GM19023 (cell line): ENCODE measurements at regions not wholly inside any gene's neighbourhood (a gene's known extent, or its start where the extent isn't known, plus 50 kb on each side); places are given as distances from the start of the nearest gene placed in this dataset.
"Not testable (repeated sequence)": the region's sequence is repeated elsewhere in the genome, so short reads cannot be mapped to it uniquely, and the experiment has no call there.

Experiments
- ATAC-seq: cut with Tn5 transposase; IDR thresholded peaks from one replicate; pipeline ENCODE4 v1.9.1; 2021; ENCODE audit warnings: mild to moderate bottlenecking, moderate library complexity; ENCODE audit not compliant: unreplicated experiment

GRCh38 chr5:12208366-12209100, 304.3 kb upstream of the CTNND2 start:
- ATAC-seq: no peak

GRCh38 chr5:12204761-12205160, 300.5 kb upstream of the CTNND2 start:
- ATAC-seq: no peak

- ATAC-seq: no peak
Measured at GRCh38 chr5:12193536-12193935, 289.3 kb upstream of the CTNND2 start.

GRCh38 chr5:12183003-12183402, 278.8 kb upstream of the CTNND2 start:
- ATAC-seq: no peak

GRCh38 chr5:12177851-12178250, 273.6 kb upstream of the CTNND2 start:
- ATAC-seq: no peak

GRCh38 chr5:12177225-12177624, 273.0 kb upstream of the CTNND2 start:
- no peak for ATAC-seq

GRCh38 chr5:12175914-12176585, 271.8 kb upstream of the CTNND2 start:
- no peak for ATAC-seq

- no peak for ATAC-seq
Measured at GRCh38 chr5:12174734-12175133, 270.5 kb upstream of the CTNND2 start.

- no peak for ATAC-seq
Measured at GRCh38 chr5:12169536-12169935, 265.3 kb upstream of the CTNND2 start.

GRCh38 chr5:12162863-12163262, 258.6 kb upstream of the CTNND2 start:
- ATAC-seq: no peak

- no peak for ATAC-seq
Measured at GRCh38 chr5:12147513-12147912, 243.3 kb upstream of the CTNND2 start.

- no peak for ATAC-seq
Measured at GRCh38 chr5:12141496-12141895, 237.2 kb upstream of the CTNND2 start.

- ATAC-seq: no peak
Measured at GRCh38 chr5:12133520-12133919, 229.3 kb upstream of the CTNND2 start.

GRCh38 chr5:12131020-12131419, 226.8 kb upstream of the CTNND2 start:
- ATAC-seq: not testable (repeated sequence)

- ATAC-seq: no peak
Measured at GRCh38 chr5:12125895-12126294, 221.6 kb upstream of the CTNND2 start.

- no peak for ATAC-seq
Measured at GRCh38 chr5:12119657-12120056, 215.4 kb upstream of the CTNND2 start.

- ATAC-seq: no peak
Measured at GRCh38 chr5:12114075-12114474, 209.8 kb upstream of the CTNND2 start.

- ATAC-seq: no peak
Measured at GRCh38 chr5:12113062-12113461, 208.8 kb upstream of the CTNND2 start.

GRCh38 chr5:12111261-12111660, 207.0 kb upstream of the CTNND2 start:
- ATAC-seq: no peak

GRCh38 chr5:12110629-12111028, 206.4 kb upstream of the CTNND2 start:
- ATAC-seq: no peak

- ATAC-seq: no peak
Measured at GRCh38 chr5:12109075-12109688, 204.9 kb upstream of the CTNND2 start.

GRCh38 chr5:12102151-12102550, 197.9 kb upstream of the CTNND2 start:
- no peak for ATAC-seq
